GM10266 (cell line): ENCODE measurements at regions not wholly inside any gene's neighbourhood (a gene's known extent, or its start where the extent isn't known, plus 50 kb on each side); places are given as distances from the start of the nearest gene placed in this dataset.

Experiments used
- DNase-seq: peaks from one replicate; pipeline ENCODE4 v3.0.0; 2012; ENCODE audit errors: extremely low spot score
- TF ChIP-seq, protein P1 (sequence below): IDR thresholded peaks from 2 replicates; pipeline ENCODE4 v1.5.1; 2012; ENCODE audit warnings: mild to moderate bottlenecking, low read depth; ENCODE audit not compliant: control insufficient read depth, insufficient read depth; ENCODE audit errors: missing control alignments

DNA sequence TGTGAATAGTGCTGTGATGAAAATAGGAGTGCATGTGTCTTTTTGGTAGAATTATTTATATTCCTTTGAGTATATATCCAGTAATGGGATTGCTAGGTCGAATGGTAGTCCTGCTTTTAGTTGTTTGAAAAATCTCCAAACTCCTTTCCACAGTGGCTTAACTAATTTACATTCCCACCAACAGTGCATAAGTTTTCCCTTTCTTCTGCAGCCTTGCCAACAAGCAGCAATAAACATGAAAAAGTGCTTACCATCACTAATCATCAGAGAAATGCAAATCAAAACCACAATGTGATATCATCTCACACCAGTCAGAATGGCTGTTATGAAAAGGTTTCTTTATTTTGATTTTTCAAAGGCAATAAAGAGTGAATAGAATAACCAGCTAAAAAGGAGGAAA is 1105.9 kb downstream of the NAALADL2 start:
- TF ChIP-seq, protein P1, sequence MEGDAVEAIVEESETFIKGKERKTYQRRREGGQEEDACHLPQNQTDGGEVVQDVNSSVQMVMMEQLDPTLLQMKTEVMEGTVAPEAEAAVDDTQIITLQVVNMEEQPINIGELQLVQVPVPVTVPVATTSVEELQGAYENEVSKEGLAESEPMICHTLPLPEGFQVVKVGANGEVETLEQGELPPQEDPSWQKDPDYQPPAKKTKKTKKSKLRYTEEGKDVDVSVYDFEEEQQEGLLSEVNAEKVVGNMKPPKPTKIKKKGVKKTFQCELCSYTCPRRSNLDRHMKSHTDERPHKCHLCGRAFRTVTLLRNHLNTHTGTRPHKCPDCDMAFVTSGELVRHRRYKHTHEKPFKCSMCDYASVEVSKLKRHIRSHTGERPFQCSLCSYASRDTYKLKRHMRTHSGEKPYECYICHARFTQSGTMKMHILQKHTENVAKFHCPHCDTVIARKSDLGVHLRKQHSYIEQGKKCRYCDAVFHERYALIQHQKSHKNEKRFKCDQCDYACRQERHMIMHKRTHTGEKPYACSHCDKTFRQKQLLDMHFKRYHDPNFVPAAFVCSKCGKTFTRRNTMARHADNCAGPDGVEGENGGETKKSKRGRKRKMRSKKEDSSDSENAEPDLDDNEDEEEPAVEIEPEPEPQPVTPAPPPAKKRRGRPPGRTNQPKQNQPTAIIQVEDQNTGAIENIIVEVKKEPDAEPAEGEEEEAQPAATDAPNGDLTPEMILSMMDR: no peak
- no peak for DNase-seq

DNA sequence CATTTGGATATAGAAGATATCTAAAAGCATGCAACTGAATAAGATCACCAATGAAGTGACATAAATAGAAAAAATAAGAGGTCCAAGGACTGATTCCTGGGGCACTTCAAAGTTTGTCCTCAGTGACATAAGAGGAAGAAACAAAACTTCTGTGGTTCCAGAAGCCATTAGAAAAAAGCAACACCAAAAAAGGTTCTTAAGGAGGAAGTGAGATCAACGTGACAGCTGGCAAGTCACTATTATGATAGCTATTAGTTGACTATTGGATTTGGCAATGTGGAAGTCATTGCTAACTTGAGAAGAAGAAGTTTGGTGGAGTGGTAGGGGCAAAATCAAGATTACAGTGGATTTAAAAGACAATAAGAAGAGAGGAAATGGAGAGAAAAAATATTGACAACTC is 1098.3 kb downstream of the NAALADL2 start:
- DNase-seq: no peak

DNA sequence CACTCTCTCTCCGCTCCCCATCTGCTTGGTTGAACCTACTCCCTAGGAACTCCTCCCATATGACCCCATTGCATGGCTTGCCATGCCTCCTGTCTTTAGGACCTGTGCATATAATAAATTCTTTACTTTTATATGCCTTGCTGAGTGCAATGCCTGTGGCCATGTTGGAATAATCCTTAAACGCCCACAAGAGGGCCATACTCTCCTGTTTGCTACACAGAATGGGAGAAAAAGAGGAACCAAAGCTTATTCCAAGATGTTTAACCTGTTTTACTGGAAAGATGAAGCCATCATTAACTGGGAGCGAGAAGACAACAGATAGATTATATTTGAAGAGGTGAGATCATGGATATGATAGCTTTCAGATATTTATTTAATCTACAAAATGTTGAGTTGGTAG is 1097.8 kb downstream of the NAALADL2 start:
- DNase-seq: no peak
- TF ChIP-seq, protein P1: peak; percentile 6

More for the DNA sequence above, 1098.3 kb downstream of the NAALADL2 start:
- TF ChIP-seq, protein P1: no peak

DNA sequence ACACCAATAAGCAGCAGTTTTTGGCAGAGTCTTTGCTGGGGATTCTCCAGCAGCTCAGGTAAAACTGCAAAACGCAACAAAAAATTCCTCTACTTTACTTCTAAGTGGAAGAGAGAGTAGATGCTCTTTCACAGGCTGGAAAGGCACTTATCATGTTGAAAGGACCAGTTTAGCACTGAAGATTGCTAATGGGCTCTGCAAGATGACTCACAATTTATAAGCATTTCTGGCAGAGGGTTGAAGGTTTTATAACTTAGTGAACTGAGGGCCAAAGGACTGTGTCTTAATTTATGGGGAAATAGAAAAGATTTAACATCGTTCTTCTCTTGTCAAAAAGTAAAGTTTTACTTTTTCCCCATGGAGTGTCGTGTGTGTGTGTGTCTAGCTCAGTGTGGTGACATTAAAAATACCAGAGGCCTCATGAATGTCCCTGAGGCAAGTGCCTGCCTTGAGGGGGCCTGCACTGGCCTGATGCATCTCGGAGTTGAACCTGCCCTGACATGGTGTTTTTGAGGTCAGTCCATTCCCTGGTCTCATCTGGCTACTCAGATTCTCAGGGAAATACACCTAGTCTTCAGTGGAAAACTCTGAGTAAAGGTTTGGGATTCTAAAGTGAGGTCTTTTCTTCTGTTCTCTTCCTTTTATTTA is 1092.0 kb downstream of the NAALADL2 start:
- TF ChIP-seq, protein P1: no peak
- DNase-seq: no peak

- no peak for DNase-seq
- TF ChIP-seq, protein P1: no peak
Observed at GRCh38 chr3:175948041-175948440, 1088.9 kb downstream of the NAALADL2 start.

- DNase-seq: no peak
Observed at GRCh38 chr3:175941352-175941751, 1082.2 kb downstream of the NAALADL2 start.

GRCh38 chr3:175940881-175941280 is 1081.7 kb downstream of the NAALADL2 start:
- TF ChIP-seq, protein P1: peak; percentile 24
- peak; percentile 41 for DNase-seq

More at GRCh38 chr3:175941352-175941751, 1082.2 kb downstream of the NAALADL2 start:
- TF ChIP-seq, protein P1: peak; percentile 62
